ENCODE measurements at regions not wholly inside any gene's neighbourhood (a gene's known extent, or its start where the extent isn't known, plus 50 kb on each side); places are given as distances from the start of the nearest gene placed in this dataset.
"Not testable (repeated sequence)": the region's sequence is repeated elsewhere in the genome, so short reads cannot be mapped to it uniquely, and the experiment has no call there.

DNA sequence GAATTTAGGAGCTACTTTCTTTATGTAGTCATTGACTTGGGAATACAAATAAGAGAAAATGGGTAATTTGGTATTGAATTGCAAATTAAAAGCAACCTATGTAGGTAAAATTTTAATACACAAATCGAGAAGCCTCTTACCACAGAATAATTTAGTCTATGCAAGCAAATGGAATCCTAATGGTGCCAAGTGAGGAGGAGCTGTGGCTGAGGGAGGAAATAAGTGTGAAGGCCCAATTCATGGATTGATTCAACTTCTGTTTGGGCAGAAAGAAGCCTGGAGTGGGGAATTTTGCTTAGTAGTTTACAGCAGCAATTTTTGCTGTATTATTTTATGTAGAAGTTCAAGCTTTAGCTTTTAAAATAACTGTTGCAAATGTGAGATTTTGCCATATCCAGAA is 291.9 kb downstream of the OXSM start:
- no peaks in the 10 kb centered on the region for H3K36me3 ChIP-seq (ENCODE audit: control insufficient read depth, insufficient read depth, low read length)
- H3K27ac ChIP-seq (ENCODE audit: insufficient read depth, low read length, poor library complexity, severe bottlenecking), result no peak overlapping the region
- DNase-seq, result no peak
- H3K4me3 ChIP-seq (ENCODE audit: insufficient read depth, low read depth, low read length, poor library complexity, severe bottlenecking), result no peak overlapping the region
- H3K27me3 ChIP-seq (replicated peaks; ENCODE audit: control insufficient read depth, insufficient read depth, low read length, poor library complexity, severe bottlenecking), result no peaks in the 10 kb centered on the region
- H3K9me3 ChIP-seq (ENCODE audit: control insufficient read depth, low read length), result no peaks in the 10 kb centered on the region
- no peaks in the 10 kb centered on the region for H3K4me1 ChIP-seq (ENCODE audit: control insufficient read depth, insufficient read depth, low read length, poor library complexity, severe bottlenecking)

DNA sequence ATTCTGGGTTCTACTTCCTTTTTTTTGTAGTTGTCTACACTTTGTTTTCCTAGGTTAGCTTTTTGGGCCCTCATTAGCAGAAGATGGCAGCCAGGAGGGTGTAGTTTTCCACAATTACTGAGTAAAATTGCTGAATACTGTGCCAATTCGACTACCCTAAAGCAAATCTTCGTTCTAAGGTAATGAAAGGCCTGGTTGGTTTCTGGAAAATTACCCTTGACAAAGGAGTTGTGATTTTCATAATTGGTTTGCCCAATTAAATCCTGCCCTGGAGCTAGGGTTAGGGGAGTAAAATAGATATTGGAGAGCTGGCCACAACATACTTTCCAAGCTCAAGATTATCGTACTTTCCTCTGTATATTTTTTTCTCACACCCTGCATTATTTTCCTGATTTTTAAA is 293.0 kb downstream of the OXSM start:
- Histone ChIP-seq H3K4me1 (ENCODE audit: control insufficient read depth, insufficient read depth, low read length, poor library complexity, severe bottlenecking) (no peaks in the 10 kb centered on the region), H3K27ac (ENCODE audit: insufficient read depth, low read length, poor library complexity, severe bottlenecking) (no peak overlapping the region), H3K9me3 (ENCODE audit: control insufficient read depth, low read length) (peaks cover 6% of the 10 kb centered on the region), H3K36me3 (ENCODE audit: control insufficient read depth, insufficient read depth, low read length) (no peaks in the 10 kb centered on the region), H3K4me3 (ENCODE audit: insufficient read depth, low read depth, low read length, poor library complexity, severe bottlenecking) (no peak overlapping the region), H3K27me3 (replicated peaks; ENCODE audit: control insufficient read depth, insufficient read depth, low read length, poor library complexity, severe bottlenecking) (no peaks in the 10 kb centered on the region)
- DNase-seq, result no peak

DNA sequence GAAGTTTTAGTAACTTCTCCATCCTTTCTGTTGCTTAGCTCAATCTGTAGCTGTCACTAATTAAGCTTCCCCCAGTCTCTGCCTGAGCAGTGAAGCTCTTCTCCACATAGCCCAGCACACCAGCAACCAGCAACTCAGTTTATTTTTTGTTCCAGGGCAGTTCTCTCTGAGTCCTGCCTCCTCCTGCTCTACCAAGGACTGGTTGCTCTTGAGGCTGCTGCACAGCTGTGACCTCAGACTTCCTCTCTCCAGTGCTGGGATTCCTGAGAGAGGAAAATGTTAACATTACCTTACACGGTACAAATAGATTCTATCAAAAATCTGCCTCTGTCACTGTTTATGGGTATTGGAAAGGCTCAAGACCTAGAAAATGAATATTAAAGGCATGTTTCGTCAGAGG is 294.7 kb downstream of the OXSM start:
- no peak overlapping the region for H3K4me3 ChIP-seq (ENCODE audit: insufficient read depth, low read depth, low read length, poor library complexity, severe bottlenecking)
- H3K36me3 ChIP-seq (ENCODE audit: control insufficient read depth, insufficient read depth, low read length), result no peaks in the 10 kb centered on the region
- H3K9me3 ChIP-seq (ENCODE audit: control insufficient read depth, low read length), result peaks cover 6% of the 10 kb centered on the region
- no peaks in the 10 kb centered on the region for H3K27me3 ChIP-seq (replicated peaks; ENCODE audit: control insufficient read depth, insufficient read depth, low read length, poor library complexity, severe bottlenecking)
- no peaks in the 10 kb centered on the region for H3K4me1 ChIP-seq (ENCODE audit: control insufficient read depth, insufficient read depth, low read length, poor library complexity, severe bottlenecking)
- no peak overlapping the region for H3K27ac ChIP-seq (ENCODE audit: insufficient read depth, low read length, poor library complexity, severe bottlenecking)
- DNase-seq, result no peak

DNA sequence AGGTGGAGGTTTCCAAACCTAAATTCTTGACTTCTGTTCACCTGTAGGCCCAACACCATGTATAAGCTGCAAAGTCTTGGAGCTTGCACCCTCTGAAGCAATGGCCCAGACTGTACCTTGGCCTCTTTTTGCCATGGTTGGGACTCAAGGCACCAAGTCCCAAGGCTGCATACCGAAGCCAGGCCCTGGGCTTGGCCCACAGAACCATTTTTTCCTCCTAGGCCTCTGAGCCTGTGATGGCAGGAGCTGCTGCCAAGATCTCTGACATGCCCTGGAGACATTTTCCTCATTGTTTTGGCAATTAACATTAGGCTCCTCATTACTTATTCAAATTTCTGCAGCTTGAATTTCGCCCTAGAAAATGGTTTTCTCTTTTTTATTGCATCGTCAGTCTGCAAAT is 297.9 kb downstream of the OXSM start:
- no peak overlapping the region for H3K4me3 ChIP-seq (ENCODE audit: insufficient read depth, low read depth, low read length, poor library complexity, severe bottlenecking)
- H3K27ac ChIP-seq (ENCODE audit: insufficient read depth, low read length, poor library complexity, severe bottlenecking), result no peak overlapping the region
- H3K27me3 ChIP-seq (replicated peaks; ENCODE audit: control insufficient read depth, insufficient read depth, low read length, poor library complexity, severe bottlenecking), result no peaks in the 10 kb centered on the region
- H3K4me1 ChIP-seq (ENCODE audit: control insufficient read depth, insufficient read depth, low read length, poor library complexity, severe bottlenecking), result no peaks in the 10 kb centered on the region
- DNase-seq, result no peak
- peaks cover 6% of the 10 kb centered on the region for H3K9me3 ChIP-seq (ENCODE audit: control insufficient read depth, low read length)
- no peaks in the 10 kb centered on the region for H3K36me3 ChIP-seq (ENCODE audit: control insufficient read depth, insufficient read depth, low read length)

DNA sequence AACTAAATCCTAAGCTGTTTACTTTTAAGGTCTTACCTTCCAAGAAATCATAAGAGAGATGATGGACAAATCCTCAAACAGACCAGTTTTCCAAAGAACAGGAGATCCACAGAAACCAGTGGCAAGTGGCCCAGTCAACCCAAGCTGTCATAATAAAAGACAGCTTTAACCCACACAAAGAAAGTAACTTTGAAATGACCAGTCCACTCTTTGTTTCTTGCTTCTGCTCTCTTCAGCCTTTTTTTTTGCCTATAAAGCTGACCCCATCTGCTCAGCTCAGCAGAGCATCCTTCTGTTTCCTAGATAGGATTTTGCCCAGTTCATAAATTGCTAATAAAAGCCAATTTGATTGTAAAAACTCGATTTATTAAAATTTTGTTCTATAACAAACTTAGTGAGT is 299.4 kb downstream of the OXSM start:
- H3K27me3 ChIP-seq (replicated peaks; ENCODE audit: control insufficient read depth, insufficient read depth, low read length, poor library complexity, severe bottlenecking), result no peaks in the 10 kb centered on the region
- H3K9me3 ChIP-seq (ENCODE audit: control insufficient read depth, low read length), result peaks cover 6% of the 10 kb centered on the region
- H3K4me3 ChIP-seq (ENCODE audit: insufficient read depth, low read depth, low read length, poor library complexity, severe bottlenecking), result no peak overlapping the region
- H3K4me1 ChIP-seq (ENCODE audit: control insufficient read depth, insufficient read depth, low read length, poor library complexity, severe bottlenecking), result no peaks in the 10 kb centered on the region
- no peak for DNase-seq
- no peak overlapping the region for H3K27ac ChIP-seq (ENCODE audit: insufficient read depth, low read length, poor library complexity, severe bottlenecking)
- no peaks in the 10 kb centered on the region for H3K36me3 ChIP-seq (ENCODE audit: control insufficient read depth, insufficient read depth, low read length)

DNA sequence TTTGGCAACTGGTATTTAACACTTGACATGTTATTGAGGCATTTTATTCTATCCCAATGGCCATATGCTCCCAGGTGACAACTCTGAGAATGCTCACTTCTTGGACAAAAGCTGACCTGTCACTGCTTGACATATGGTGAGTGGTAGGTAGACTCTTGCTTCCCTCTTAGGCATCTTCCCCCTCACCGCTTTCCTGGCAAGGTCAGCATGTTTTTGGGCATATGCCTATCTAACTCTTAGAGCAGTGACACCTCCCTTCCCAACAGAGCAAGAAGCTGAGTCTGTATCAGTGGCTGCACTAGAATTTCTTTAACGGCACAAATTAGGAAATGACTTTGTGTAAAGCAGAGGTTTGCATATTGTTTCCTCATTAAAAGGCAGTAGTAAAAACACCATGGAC is 300.7 kb downstream of the OXSM start:
- no peaks in the 10 kb centered on the region for H3K36me3 ChIP-seq (ENCODE audit: control insufficient read depth, insufficient read depth, low read length)
- DNase-seq, result no peak
- no peak overlapping the region for H3K4me3 ChIP-seq (ENCODE audit: insufficient read depth, low read depth, low read length, poor library complexity, severe bottlenecking)
- H3K27ac ChIP-seq (ENCODE audit: insufficient read depth, low read length, poor library complexity, severe bottlenecking), result no peak overlapping the region
- H3K9me3 ChIP-seq (ENCODE audit: control insufficient read depth, low read length), result peaks cover 6% of the 10 kb centered on the region
- H3K4me1 ChIP-seq (ENCODE audit: control insufficient read depth, insufficient read depth, low read length, poor library complexity, severe bottlenecking), result no peaks in the 10 kb centered on the region
- H3K27me3 ChIP-seq (replicated peaks; ENCODE audit: control insufficient read depth, insufficient read depth, low read length, poor library complexity, severe bottlenecking), result no peaks in the 10 kb centered on the region

DNA sequence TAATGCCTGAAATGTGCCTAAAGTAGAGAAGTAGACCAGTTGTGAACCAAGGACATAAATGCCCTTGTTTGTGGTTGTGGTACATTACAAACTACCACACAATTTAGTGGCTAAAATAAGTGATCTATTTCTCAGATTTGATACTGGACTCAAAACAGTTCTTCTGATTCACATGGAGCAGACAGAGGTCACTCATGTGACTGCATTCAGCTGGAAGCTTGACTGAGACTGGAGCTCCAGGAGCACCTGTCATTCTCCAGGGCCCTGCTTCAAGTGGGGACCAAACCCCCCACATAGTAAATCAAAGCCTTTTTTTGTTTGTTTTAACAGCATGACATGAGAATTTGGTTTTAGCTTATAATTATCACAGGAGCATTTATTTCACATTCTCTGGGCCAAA is 301.2 kb downstream of the OXSM start:
- Histone ChIP-seq H3K9me3 (ENCODE audit: control insufficient read depth, low read length) (peaks cover 6% of the 10 kb centered on the region), H3K4me1 (ENCODE audit: control insufficient read depth, insufficient read depth, low read length, poor library complexity, severe bottlenecking) (no peaks in the 10 kb centered on the region), H3K27me3 (replicated peaks; ENCODE audit: control insufficient read depth, insufficient read depth, low read length, poor library complexity, severe bottlenecking) (no peaks in the 10 kb centered on the region), H3K36me3 (ENCODE audit: control insufficient read depth, insufficient read depth, low read length) (no peaks in the 10 kb centered on the region), H3K27ac (ENCODE audit: insufficient read depth, low read length, poor library complexity, severe bottlenecking) (no peak overlapping the region), H3K4me3 (ENCODE audit: insufficient read depth, low read depth, low read length, poor library complexity, severe bottlenecking) (no peak overlapping the region)
- DNase-seq, result no peak

DNA sequence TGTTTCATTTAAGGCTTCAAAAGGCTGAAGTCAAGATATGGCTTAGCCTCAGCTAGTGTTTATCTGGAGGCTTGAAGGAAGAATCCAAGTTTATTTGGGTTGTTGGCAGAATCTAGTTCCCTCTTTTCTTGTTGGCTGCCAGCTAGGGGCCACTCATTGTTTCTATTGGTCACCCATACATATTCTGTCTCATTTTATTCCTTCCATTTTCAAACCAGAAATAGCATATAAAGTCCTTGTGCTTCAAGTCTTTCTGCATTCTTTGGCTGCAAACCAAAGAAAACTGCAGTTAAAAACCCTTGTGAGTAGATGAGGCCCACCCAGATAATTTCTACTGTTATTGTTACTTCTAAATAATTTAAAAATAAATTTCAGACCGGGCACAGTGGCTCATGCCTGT is 301.7 kb downstream of the OXSM start:
- H3K36me3 ChIP-seq (ENCODE audit: control insufficient read depth, insufficient read depth, low read length), result no peaks in the 10 kb centered on the region
- H3K4me1 ChIP-seq (ENCODE audit: control insufficient read depth, insufficient read depth, low read length, poor library complexity, severe bottlenecking), result no peaks in the 10 kb centered on the region
- no peak overlapping the region for H3K27ac ChIP-seq (ENCODE audit: insufficient read depth, low read length, poor library complexity, severe bottlenecking)
- H3K9me3 ChIP-seq (ENCODE audit: control insufficient read depth, low read length), result peaks cover 6% of the 10 kb centered on the region
- no peaks in the 10 kb centered on the region for H3K27me3 ChIP-seq (replicated peaks; ENCODE audit: control insufficient read depth, insufficient read depth, low read length, poor library complexity, severe bottlenecking)
- H3K4me3 ChIP-seq (ENCODE audit: insufficient read depth, low read depth, low read length, poor library complexity, severe bottlenecking), result no peak overlapping the region
- DNase-seq, result no peak

DNA sequence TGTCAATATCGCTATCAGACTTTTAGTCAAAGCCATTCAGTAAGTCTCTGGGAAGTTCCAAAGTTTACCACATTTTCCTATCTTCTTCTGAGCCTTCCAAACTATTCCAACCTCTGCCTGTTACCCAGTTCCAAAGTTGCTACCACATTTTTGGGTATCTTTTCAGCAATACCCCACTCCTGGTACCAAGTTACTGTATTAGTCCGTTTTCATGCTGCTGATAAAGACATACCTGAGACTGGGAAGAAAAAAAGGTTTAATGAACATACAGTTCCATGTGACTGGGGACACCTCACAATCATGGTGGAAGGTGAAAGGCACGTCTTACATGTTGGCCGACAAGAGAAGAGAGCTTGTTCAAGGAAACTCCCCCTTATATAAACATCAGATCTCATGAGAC is 307.2 kb downstream of the OXSM start:
- not testable (repeated sequence) for H3K4me1 ChIP-seq (ENCODE audit: control insufficient read depth, insufficient read depth, low read length, poor library complexity, severe bottlenecking); H3K36me3 ChIP-seq (ENCODE audit: control insufficient read depth, insufficient read depth, low read length); H3K27me3 ChIP-seq (replicated peaks; ENCODE audit: control insufficient read depth, insufficient read depth, low read length, poor library complexity, severe bottlenecking); DNase-seq; H3K4me3 ChIP-seq (ENCODE audit: insufficient read depth, low read depth, low read length, poor library complexity, severe bottlenecking); H3K9me3 ChIP-seq (ENCODE audit: control insufficient read depth, low read length); H3K27ac ChIP-seq (ENCODE audit: insufficient read depth, low read length, poor library complexity, severe bottlenecking)

DNA sequence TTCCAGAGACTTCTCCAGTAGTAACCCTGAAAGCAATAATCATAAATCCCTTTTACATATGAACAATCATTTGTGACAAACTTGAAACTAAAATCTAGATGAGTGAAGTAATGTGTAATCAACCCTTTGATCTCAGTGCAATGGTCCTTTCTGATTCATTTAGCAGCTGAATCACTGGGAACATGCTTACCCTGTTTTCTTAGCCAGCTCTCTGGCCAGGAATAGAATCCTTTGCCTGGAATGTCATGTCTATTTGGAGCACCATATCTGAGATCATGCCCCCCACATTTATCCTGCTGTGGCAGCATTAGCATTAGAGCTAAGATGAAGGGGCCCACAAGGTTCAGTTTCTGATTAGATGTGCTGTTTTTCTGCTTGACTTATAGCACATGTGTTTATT is 309.8 kb downstream of the OXSM start:
- DNase-seq, result no peak
- H3K4me1 ChIP-seq (ENCODE audit: control insufficient read depth, insufficient read depth, low read length, poor library complexity, severe bottlenecking), result no peaks in the 10 kb centered on the region

DNA sequence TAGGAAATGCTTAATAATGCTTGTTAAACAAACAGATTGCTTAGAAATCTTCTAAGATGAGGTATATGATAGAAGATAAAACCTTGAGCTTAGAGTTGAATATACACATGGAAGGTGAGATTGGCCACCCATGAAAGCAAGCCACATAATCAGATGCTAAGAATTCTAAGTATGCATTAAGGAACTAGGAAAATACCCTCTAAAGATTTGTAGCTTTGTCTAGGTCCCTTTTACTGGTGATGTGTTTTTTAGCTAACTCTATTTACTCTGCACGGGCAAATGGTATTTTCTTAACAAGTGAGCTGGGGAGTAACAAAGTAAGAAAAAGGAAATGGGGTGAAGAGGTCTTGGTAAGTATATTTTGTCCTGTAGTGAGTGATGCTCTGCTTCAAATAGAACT is 310.3 kb downstream of the OXSM start:
- Histone ChIP-seq H3K4me3 (ENCODE audit: insufficient read depth, low read depth, low read length, poor library complexity, severe bottlenecking) (no peak overlapping the region), H3K27ac (ENCODE audit: insufficient read depth, low read length, poor library complexity, severe bottlenecking) (no peak overlapping the region), H3K36me3 (ENCODE audit: control insufficient read depth, insufficient read depth, low read length) (no peaks in the 10 kb centered on the region), H3K4me1 (ENCODE audit: control insufficient read depth, insufficient read depth, low read length, poor library complexity, severe bottlenecking) (no peaks in the 10 kb centered on the region), H3K27me3 (replicated peaks; ENCODE audit: control insufficient read depth, insufficient read depth, low read length, poor library complexity, severe bottlenecking) (no peaks in the 10 kb centered on the region), H3K9me3 (ENCODE audit: control insufficient read depth, low read length) (no peaks in the 10 kb centered on the region)
- no peak for DNase-seq

More for the DNA sequence above, 309.8 kb downstream of the OXSM start:
- Histone ChIP-seq H3K9me3 (ENCODE audit: control insufficient read depth, low read length) (no peaks in the 10 kb centered on the region), H3K27me3 (replicated peaks; ENCODE audit: control insufficient read depth, insufficient read depth, low read length, poor library complexity, severe bottlenecking) (no peaks in the 10 kb centered on the region), H3K36me3 (ENCODE audit: control insufficient read depth, insufficient read depth, low read length) (no peaks in the 10 kb centered on the region), H3K4me3 (ENCODE audit: insufficient read depth, low read depth, low read length, poor library complexity, severe bottlenecking) (no peak overlapping the region), H3K27ac (ENCODE audit: insufficient read depth, low read length, poor library complexity, severe bottlenecking) (no peak overlapping the region)
